Stimulated activated CD4-positive, alpha-beta T cell treated with anti-CD3 and anti-CD28 coated beads, Interleukin-2, amount 100 ng/mL, for 48 hours (primary cell): ENCODE measurements at regions not wholly inside any gene's neighbourhood (a gene's known extent, or its start where the extent isn't known, plus 50 kb on each side); places are given as distances from the start of the nearest gene placed in this dataset.
"Not testable (repeated sequence)": the region's sequence is repeated elsewhere in the genome, so short reads cannot be mapped to it uniquely, and the experiment has no call there.

Experiments used
- DNase-seq, 2 donors: peaks; one replicate each; pipeline ENCODE4 v3.0.0-alpha.2; 2020

- no peak for DNase-seq
Observed at GRCh38 chrX:13179100-13179499, 134.7 kb upstream of the FAM9C start.

GRCh38 chrX:13177921-13178566 lies 133.6 kb upstream of the FAM9C start:
- no peak for DNase-seq

- DNase-seq, result no peak
Observed at GRCh38 chrX:13175056-13175455, 130.6 kb upstream of the FAM9C start.

GRCh38 chrX:13170966-13171558 lies 126.6 kb upstream of the FAM9C start:
- no peak for DNase-seq

GRCh38 chrX:13169684-13170083 lies 125.3 kb upstream of the FAM9C start:
- no peak for DNase-seq

GRCh38 chrX:13168269-13168668 lies 123.8 kb upstream of the FAM9C start:
- DNase-seq, result no peak

- no peak for DNase-seq
Observed at GRCh38 chrX:13167481-13168231, 123.2 kb upstream of the FAM9C start.

GRCh38 chrX:13165266-13166189 lies 121.1 kb upstream of the FAM9C start:
- DNase-seq, result no peak

GRCh38 chrX:13164611-13165010 lies 120.2 kb upstream of the FAM9C start:
- no peak for DNase-seq

GRCh38 chrX:13162772-13163410 lies 118.5 kb upstream of the FAM9C start:
- DNase-seq, result no peak

- no peak for DNase-seq
Observed at GRCh38 chrX:13159886-13160285, 115.5 kb upstream of the FAM9C start.

GRCh38 chrX:13158911-13159310 lies 114.5 kb upstream of the FAM9C start:
- no peak for DNase-seq

GRCh38 chrX:13155550-13155949 lies 111.1 kb upstream of the FAM9C start:
- not testable (repeated sequence) for DNase-seq

- DNase-seq, result no peak
Observed at GRCh38 chrX:13153796-13154195, 109.4 kb upstream of the FAM9C start.

- DNase-seq, result no peak
Observed at GRCh38 chrX:13152518-13153185, 108.2 kb upstream of the FAM9C start.

GRCh38 chrX:13151828-13152517 lies 107.6 kb upstream of the FAM9C start:
- DNase-seq, result no peak

- DNase-seq, result no peak
Observed at GRCh38 chrX:13149702-13150350, 105.4 kb upstream of the FAM9C start.

GRCh38 chrX:13147733-13148132 lies 103.3 kb upstream of the FAM9C start:
- no peak for DNase-seq

GRCh38 chrX:13147147-13147546 lies 102.7 kb upstream of the FAM9C start:
- no peak for DNase-seq

GRCh38 chrX:13144927-13145655 lies 100.7 kb upstream of the FAM9C start:
- DNase-seq, result no peak
